AG10803 (cell line): ENCODE measurements at regions not wholly inside any gene's neighbourhood (a gene's known extent, or its start where the extent isn't known, plus 50 kb on each side); places are given as distances from the start of the nearest gene placed in this dataset.
"Not testable (repeated sequence)": the region's sequence is repeated elsewhere in the genome, so short reads cannot be mapped to it uniquely, and the experiment has no call there.

Experiments
- DNase-seq: peaks from one replicate; pipeline ENCODE4 v3.0.0; 2010; ENCODE audit warnings: low read depth
- H3K4me3 ChIP-seq: 2 replicates; pipeline ENCODE4 v1.5.1; 2011; ENCODE audit warnings: mild to moderate bottlenecking, low read length, control low read depth
- CTCF ChIP-seq: conservative IDR thresholded peaks from 2 replicates; pipeline ENCODE4 v1.5.1; 2011; ENCODE audit warnings: mild to moderate bottlenecking, low read length, control low read depth, inconsistent platforms

DNA sequence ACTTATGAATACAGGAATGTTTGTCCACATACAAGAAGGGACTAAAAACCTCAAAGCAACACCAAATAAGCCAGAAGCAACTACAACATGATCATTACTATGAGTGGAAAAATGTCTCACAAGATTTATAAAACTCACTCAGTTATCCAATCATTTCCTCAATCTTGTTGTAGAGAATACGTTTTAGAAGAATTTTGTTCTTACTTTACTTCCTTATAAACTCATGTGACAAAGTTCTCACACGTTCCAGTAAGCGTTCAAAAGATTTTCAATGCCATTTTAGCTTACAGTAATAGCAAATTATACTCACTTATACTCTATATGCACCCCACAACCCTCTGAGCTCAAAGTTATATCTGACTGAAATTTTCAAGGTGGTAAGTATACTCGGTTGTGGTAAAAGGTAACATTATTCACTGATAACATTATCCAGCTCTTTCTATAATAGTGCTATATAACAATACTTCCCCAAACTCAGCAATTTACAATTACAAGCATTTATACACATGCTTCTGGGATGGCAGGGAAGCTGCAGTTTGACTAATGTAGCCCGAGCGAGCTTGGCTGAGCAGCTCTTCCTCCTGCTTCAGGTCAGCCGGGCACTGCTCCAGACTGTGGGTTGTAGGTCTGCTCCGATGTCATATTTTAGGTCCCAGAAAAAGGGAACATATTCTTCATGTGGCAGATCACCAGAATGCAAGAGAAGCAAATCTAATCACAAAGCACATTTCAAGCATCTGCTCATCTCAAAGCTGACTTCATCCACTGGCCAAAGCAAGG is 226.3 kb downstream of the RCHY1 start:
- no peak for TF ChIP-seq CTCF
- DNase-seq: no peak
- no peak overlapping the region for H3K4me3 ChIP-seq

GRCh38 chr4:75285837-75286236 is 228.4 kb downstream of the RCHY1 start:
- H3K4me3 ChIP-seq: no peak overlapping the region
- DNase-seq: no peak
- TF ChIP-seq CTCF: no peak

DNA sequence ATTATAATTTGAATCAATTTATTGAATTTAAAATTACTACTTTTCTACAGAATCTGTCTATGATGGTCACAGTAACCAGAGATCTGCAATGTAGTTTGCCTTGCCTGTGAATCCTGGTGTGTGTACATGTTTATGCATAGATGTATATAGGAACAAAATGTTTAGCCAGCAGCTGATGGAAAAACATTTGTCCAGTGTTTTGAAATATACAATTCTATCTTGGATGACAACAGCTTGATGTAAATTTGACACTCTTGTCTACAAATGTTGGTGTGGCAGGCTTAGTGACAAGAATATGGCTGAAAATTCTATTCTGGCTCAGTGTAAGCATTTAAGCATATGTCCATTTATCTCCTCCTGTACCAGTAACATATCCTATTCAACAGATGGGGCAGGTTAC is 229.4 kb downstream of the RCHY1 start:
- no peak overlapping the region for H3K4me3 ChIP-seq
- no peak for TF ChIP-seq CTCF
- DNase-seq: no peak

DNA sequence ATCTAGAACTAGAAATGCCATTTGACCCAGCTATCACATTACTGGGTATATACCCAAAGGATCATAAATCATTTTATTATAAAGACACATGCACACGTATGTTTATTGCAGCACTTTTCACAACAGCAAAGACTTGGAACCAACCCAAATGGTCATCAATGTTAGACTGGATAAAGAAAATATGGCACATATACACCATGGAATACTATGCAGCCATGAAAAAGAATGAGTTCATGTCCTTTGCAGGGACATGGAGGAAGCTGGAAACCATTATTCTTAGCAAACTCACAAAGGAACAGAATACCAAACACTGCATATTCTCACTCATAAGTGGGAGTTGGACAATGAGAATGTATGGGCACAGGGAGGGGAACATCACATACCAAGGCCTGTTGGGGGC is 233.7 kb downstream of the RCHY1 start:
- H3K4me3 ChIP-seq, DNase-seq: not testable (repeated sequence)

DNA sequence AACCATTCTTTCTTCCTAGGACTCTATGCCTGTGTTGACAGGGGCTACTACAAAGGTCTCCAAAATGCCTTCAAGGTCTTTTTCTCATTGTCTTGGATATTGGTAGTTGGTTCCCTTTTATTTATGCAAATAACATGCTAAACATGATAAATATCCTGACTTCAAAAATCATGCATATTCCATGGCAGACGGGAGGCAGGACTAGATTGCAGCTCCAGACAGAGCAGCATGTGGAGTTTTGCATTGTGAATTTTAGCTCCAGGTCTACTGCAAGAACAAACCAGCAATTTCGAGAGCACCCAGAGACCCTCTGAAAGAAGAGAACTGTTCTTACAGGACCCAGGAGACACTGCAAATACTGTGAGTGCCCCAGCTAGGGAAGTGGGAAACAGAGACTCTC is 254.9 kb downstream of the RCHY1 start:
- DNase-seq: no peak
- no peak overlapping the region for H3K4me3 ChIP-seq
- no peak for TF ChIP-seq CTCF

DNA sequence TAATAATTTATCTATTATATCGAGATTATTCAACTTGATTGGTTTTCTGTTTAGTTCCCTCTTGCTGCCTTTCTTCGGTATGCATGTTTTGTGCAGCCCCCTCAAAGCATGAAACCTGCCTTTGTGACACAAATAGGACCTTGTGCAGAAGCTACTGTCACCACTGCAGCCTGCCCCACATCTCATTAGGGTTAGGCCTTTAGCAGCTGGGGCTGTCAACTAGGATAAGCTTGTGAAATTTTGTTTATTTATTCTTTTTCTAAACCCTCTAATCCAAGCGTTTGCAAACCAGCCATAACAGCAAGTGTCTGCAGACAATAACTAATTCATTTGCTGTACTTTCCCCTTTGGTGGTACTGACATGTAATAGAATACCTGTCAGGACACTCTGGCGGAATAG is 258.9 kb downstream of the RCHY1 start:
- TF ChIP-seq CTCF: no peak
- no peak overlapping the region for H3K4me3 ChIP-seq
- no peak for DNase-seq

DNA sequence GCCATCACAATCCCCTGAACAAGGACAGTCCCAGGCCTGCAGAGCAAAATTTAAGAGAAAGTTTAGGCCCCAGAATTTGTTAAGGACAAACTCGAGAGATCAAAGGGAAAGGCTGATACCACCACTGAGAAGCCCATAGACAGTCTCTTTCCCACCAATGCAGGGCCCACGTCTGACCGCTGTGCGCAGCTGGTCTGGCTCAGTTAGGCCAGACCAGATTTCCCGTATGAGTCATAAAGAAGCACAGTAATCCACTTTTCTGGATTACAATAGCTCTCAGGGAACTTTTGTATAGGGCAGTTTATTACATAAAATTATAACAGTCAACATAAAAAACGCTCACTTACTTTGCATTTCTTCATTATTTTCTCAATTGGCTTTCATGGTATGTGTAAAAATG is 259.5 kb downstream of the RCHY1 start:
- H3K4me3 ChIP-seq: no peak overlapping the region
- DNase-seq: no peak
- no peak for TF ChIP-seq CTCF

- not testable (repeated sequence) for H3K4me3 ChIP-seq, DNase-seq
Observed at GRCh38 chr4:75253094-75253493, 261.1 kb downstream of the RCHY1 start.
